NOMO-1 treated with dmso at 0.1 percent for 144 hours (cell line): ENCODE measurements at regions not wholly inside any gene's neighbourhood (a gene's known extent, or its start where the extent isn't known, plus 50 kb on each side); places are given as distances from the start of the nearest gene placed in this dataset.
"Not testable (repeated sequence)": the region's sequence is repeated elsewhere in the genome, so short reads cannot be mapped to it uniquely, and the experiment has no call there.

Source experiments
- DNase-seq: peaks from one replicate; lab custom pipeline; 2025; ENCODE audit not compliant: unreplicated experiment; lab: John Stamatoyannopoulos, UW

- no peak for DNase-seq
Observed at GRCh38 chr9:88596376-88596775, 61.4 kb downstream of the NXNL2 start.

DNA sequence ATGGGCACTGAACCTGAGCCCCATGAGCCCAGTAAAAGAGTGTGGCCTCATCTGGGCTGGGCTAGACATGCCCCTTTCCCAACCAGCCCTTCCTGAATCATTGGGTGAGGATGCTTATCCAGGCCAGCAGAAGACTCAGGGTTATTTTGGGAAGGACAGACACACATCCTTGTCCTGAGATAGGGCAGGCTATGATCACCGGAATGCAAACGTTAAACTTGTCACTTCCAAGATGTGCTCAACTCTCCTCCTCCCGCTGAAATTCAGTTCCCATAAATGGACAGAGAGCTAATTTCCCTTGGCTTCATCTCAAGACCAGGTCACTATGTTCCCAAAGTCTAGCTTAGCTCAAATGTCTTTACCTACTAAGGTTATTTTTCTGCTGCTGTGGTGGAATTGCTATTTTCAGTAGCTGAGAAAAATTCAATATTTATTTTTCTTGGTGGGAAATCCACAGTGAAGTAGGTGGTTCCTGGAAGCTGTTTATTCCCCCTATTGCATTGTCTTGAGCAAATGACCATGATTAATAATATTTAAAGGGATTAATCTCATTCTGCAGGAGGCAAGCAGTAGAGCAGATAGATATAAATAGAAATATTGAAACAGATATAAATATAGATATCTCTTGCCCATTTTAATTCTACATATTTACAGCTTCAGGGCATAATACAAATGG is 70.0 kb downstream of the NXNL2 start:
- DNase-seq: no peak

DNA sequence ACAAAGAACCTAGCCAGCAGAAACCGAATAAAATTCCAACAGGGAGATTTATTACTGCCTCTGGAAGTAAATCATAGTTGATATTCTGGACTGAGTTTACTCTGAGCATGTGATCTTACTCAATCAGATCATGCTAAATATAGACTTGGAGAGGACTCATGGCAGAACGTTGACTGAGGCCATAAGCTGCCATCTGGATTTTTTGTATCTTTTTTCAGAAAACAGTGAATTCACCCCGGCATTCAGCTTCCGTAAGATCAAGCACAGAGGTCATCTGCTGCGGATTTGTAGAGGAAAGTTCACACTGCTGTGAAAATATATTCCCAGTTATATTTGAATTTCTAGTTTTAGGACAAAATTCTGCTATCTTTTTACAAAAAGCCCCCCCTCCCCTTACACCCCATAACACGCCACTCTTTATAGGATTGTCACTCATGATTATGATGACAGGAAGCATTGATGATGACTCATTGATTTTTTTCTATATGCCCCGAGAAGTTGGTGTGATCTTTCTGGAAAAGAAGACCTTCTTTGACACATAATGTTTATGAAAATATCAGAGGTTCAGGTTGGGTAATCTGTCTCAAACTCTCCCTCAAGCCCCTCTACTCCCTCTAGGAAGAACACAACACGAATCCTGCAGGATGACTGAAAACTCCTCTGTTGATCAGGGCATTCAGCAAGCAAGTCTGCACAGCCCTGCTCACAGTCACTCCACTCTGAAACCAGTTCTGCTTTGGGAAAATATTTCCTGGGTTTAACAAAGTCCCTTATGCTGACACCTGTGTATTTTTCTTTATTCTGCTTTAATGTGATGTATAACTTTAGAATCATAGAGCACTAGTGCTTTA is 70.8 kb downstream of the NXNL2 start:
- DNase-seq: no peak

- no peak for DNase-seq
Observed at GRCh38 chr9:88614359-88614758, 79.4 kb downstream of the NXNL2 start.

GRCh38 chr9:88623698-88624097 is 88.7 kb downstream of the NXNL2 start:
- DNase-seq: no peak

DNA sequence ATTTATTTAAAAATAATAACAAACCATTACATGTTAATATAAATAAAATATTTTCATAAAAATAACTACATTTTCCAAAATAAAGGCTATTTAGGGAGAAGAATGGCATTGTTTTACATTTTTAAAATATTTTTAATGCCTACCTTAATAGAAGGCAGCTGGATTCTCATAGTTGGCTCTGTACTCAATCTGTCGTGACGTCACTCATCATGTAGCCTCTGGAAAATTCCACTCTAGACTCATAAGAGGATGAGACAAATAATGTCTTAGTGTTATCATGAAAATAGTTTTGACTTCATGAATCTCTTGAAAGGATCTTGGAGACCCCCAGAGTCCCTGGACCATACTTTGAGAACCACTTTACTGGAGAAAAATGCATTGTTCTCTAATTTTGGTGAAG is 93.1 kb downstream of the NXNL2 start:
- DNase-seq: no peak

DNA sequence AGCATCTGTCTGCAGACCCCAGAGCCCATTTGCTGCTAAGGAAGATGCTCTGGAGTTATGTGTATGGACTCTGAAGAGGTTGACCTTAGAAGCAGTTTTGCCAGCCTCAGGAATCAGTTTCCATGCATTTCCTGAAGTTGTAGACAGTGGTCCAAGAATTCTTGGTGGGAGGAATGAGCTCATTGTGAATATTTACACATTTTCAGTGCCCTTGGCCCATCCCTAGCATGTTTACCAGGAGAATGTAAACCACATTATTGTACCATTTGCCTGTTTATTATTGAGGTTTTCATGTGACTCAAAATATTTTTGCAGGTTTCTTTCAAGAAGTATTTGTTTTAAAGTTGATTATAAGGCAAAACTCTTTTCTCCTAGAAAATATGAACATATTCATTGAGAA is 93.8 kb downstream of the NXNL2 start:
- no peak for DNase-seq

- DNase-seq: not testable (repeated sequence)
Observed at GRCh38 chr9:88630574-88630973, 95.6 kb downstream of the NXNL2 start.

DNA sequence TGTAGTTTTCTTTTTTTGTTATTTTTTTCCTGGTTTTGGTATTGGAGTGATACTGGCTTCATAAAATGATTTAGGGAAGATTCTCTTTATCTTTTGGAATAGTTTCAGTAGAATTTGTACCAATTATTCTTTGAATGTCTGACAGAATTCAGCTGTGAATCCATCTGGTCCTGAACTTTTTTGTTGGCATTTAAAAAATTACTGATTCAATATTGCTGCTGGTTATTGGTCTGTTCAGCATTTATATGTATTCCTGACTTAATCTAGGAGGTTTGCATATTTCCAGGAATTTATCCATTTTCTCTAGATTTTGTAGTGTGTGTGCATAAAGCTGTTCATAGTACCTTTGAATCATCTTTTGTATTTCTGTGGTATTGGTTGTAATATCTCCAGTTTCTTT is 100.2 kb downstream of the NXNL2 start:
- no peak for DNase-seq

DNA sequence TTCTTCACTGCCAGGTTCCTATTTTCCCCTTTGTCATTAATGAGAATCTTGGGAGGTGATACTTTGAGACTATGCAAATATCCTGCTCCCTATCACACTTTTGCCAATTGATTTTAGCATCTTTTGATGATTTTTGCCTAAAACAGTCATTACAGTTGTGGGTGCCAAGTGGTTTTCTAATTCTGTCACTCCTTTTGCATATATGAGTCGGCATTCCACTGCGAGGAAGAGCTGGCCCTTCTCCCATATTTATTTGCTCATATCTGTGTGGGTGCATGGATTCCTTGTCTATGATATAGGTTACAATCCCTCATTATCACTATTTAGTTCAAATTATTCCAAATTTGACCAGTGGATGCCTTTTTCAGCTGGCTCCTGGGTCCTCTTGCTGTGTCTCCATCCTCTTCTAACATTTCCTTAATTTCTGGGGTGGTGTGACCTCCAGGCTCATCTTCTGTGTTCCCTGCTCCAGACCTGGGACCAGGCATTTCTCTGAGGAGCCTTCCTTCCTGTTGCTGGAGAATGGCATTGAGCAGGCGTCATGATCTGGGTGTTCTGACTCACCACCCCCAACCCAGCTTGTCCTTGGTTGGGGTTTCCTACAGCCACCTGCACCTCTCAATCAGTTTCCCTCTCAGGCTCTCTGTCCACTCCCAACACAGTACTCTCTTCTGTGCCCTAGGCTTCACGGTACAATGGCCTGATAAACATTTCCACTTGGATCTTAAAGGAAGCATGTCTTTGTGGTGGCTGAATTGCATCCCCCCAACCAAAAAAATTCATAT is 106.7 kb downstream of the NXNL2 start:
- DNase-seq: no peak

DNA sequence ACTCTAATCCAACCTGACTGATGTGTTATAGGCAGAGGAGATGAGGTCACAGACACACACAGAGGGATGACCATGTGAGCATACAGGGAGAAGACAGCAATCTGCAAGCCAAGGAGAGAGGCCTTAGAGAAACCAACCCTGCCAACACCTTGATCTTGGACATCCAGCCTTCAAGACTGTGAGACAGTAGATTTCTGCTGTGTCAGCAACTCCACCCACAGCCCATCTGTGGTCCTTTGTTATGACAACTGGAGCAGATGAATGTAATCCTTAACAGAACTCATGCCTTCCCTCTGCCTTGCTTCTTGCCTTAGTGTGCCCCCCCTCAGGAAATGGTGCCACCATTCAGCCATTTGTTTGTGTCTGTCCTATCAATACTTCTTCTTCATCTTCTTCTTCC is 107.4 kb downstream of the NXNL2 start:
- DNase-seq: no peak

- DNase-seq: no peak
Observed at GRCh38 chr9:88643931-88644330, 109.0 kb downstream of the NXNL2 start.

DNA sequence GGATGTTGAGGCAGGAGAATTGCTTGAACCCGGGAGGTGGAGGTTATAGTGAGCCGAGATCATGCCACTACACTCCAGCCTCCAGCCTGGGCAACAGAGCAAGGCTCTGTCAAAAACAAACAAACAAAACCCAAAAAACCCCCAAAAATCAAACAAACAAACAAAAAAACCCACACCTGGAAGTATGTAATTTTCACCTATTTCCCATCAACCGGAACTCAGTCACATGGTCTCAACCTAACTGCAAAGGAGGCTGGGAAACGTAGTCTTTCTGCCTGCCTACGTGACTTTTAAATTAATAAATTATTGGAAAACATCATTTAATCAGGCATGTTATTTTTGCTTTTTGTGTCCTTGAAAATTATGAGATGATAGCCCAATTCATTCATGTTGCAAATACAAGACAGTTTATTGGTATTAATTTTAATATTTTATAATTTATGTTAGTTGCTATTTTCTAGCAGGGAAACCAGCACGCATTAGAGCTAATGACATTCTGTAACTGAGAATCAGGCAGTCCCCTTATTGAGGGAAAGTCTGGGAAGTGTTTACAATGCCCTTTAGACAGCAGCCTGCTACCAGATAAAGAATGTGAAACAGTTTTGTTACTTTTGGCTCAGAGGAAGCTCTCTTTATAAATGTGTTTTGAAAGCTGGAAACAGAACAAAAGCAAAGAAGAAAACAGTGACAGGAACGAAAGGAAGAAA is 110.3 kb downstream of the NXNL2 start:
- no peak for DNase-seq

GRCh38 chr9:88645879-88646199 is 110.9 kb downstream of the NXNL2 start:
- DNase-seq: no peak

- no peak for DNase-seq
Observed at GRCh38 chr9:88646539-88647300, 111.7 kb downstream of the NXNL2 start.

GRCh38 chr9:88651682-88652633 is 117.0 kb downstream of the NXNL2 start:
- no peak for DNase-seq

- no peak for DNase-seq
Observed at GRCh38 chr9:88652876-88653275, 117.9 kb downstream of the NXNL2 start.

DNA sequence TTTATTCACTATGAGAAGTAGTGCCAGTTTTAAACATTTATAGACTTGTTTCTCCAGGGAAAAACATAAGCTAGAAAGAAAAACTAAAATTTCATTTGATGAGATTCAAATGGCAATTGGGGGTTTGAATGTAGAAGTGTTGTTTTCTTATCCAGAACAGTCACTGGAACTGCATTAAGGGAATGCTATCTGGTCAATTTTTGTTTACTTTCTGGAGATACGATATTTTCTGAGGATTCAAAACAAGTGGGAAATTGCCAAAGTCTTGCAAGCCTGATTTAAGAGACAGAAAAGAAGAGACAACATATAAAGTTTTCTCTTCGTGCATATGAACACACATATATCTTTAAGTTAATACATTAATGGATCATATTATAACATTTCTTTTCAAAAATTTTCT is 118.4 kb downstream of the NXNL2 start:
- no peak for DNase-seq

DNA sequence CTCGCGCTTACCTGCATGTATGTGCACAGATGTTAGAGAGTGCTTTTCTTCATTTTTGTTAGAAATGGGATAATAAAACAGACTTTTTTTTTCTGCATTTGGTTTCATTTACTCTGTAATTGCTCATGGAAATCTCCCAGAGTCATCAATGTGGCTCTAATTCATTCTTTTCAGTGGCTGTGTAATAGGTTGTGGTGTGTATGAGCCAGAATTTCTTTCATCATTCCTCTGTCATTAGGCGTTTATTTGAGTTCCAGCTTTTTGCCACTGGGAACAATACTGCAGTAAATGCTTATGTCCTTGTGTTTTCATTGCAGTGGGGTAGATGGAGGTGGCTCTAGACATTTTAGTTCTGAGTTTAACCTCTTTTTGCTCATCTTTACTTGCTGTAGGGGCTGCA is 118.9 kb downstream of the NXNL2 start:
- no peak for DNase-seq
